ENCODE measurements at regions not wholly inside any gene's neighbourhood (a gene's known extent, or its start where the extent isn't known, plus 50 kb on each side); places are given as distances from the start of the nearest gene placed in this dataset.

DNA sequence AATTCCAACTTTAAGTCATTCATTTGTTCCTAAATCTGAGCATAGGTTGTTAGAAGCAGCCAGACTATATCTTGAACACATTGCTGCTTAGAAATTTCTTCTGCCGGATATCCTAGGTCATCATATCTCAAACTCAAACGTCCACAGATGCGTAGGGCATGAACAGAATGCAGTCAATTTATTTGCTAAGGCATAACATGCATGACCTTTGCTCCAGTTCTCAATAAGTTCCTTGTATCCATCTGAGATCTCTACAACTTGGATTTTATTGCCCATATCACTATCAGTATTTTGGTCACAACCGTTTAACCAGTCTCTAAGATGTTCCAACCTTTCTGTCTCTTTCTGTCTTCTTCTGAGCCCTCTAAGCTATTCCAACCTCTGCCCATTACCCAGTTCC is 210.9 kb upstream of the MANEA start:
- no peak for DNase-seq

DNA sequence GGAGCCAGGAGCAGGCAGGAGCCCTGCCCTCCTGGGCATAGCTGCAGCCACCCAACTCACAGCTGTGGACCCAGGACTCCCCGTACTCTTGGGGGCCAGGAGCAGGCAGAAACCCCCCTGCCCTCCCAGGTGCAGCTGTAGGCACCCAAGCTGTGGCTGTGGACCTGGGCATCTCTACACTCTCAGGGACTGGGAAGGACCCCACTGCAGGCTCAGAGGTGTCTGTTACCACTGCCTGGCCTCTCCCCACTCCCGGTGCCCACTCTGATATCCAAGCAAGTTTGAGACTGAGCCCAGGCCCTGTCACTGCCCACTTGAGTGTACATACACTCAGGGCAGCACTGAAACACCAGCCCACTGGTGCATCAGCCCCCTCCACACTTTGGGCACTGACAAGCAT is 193.5 kb upstream of the MANEA start:
- no peak for DNase-seq

DNA sequence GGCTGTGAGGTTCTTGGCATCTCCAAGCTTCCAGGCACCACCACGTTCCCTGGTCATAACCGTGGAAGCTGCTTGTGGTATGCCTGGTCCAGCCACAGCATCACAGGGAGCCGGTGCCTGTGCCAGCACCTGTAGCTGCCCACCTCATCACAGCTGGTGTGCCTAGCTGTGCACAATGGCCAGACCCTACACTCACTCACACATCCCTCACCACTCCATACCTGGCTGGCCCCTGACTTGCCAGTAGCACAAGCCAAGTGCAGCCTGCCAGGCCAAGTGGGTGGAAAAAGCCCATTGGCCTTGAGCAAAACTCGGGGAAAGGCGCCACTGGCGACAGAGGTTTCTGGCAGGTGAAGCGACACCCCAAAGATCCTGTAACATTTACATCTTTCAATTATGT is 192.3 kb upstream of the MANEA start:
- no peak for DNase-seq

DNA sequence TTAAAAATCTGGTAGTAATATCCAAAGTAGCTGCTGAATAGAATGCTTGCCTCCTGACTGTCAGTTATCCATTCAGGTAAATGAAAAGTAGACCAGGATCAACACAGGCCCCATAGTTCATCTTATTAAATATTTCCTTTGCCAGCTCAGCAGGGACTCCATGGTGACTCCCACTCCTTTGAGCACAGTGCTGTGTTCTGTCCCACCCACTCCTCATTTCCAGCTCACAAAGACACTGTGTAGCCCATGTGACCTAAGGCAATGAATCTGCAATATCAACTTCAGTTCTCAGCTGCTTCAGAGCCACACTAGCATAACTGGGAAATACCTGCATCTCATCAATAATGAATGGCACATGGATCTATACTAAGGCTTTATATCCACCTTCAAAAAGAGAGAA is 189.5 kb upstream of the MANEA start:
- no peak for DNase-seq

DNA sequence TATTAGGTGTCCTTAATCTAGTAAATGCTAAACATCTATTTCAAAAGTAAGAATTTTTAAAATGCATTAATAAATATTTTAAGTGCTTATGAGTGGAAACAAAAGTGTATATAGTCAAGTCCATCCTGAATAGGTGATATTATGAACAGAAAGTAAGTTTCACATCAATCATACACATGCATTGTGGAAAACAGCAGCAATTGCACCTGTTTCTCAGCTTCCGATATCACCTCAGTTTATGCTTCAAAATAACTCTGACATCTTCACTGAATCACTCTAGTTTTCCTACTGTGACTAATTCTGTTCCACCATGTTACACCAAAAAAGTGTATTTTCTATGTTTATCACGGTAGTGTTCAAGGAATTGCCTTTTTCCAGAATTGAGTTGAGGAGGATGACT is 172.6 kb upstream of the MANEA start:
- no peak for DNase-seq

DNA sequence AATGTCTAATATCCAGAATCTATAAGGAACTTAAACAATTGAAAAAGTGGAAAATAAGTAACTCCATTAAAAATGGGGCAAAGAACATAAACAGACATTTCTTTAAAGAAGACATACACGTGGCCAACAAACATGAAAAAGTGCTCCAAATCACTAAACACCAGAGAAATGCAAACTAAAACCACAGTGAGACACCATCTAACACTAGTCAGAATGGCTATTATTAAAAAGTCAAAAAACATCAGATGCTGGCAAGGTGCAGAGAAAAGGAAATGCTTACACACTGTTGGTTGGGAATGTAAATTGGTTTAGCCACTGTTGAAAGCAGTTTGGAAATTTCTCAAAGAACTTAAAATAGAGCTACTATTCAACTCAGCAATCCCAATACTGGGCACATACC is 169.2 kb upstream of the MANEA start:
- no peak for DNase-seq

DNA sequence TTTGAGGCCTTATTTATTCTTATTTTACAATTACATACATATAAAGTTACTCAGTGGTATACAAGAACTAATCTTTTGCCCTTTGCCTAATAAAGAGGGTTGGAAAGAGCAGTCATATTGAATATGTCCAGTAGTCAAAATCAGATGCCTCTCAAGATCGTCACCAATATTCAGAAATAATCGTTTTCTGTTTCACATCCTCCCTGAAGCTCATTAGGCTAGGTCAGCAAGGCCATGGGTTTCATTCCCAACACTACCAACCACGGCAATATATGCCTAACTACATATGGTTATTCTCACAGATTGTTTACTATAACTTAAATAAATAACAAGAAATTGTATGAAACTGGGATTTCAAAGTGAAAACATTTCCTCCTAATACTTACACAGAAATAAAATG is 167.2 kb upstream of the MANEA start:
- DNase-seq, result no peak

DNA sequence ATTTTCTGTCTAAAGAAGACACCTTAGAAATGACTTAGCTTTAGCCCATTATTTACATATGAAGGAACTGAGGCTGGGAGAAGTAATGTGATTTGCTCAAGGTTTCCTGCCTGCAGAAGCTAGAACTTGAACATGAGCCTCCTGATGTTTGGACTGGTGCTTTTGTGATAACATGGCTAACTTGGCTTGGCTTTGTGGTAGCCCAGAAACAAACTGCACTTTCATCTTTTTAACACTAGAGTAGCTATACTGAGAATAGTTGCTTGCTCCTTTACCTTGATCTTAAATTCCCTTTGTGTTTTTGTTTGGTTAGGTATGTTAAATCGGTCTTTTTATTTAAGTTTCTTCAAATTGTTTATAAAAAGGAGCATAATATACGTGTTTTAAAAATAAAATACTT is 163.5 kb upstream of the MANEA start:
- no peak for DNase-seq

DNA sequence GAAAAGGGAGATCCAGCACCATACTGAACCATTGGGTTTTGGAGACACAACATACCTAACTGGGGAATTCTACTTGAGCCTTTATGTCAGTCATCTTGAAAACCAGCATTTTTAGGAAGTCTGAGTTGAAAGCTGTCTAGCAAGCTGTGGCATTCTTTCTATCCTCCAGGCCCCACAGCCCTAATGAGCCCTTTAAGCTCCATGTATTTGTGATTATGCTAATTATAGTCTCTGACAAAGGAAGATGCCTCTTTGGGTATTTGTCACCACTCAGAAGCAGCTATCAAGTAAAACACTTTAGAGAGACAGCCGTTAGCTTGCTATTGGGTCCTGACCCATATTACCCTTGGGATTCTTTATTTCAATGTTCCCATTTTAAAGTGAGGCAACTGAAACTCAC is 159.5 kb upstream of the MANEA start:
- DNase-seq, result no peak

DNA sequence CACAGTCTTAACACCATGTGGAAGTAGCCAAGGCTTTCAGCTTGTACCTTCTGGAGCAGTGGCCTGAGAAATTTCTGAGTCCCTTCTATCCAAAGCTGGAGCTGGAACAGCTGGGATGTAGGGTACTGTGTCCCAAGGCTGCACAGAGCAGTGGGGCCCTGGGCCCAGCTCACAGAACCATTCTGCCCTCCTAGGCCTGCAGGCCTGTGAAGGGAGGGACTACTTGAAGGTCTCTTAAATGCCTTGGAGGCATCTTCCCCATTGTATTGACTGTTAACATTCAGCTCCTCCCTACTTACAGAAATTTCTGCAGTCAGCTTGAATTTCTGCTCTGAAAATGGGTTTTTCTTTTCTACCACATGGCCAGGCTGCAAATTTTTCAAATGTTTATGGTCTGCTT is 156.5 kb upstream of the MANEA start:
- DNase-seq, result no peak

DNA sequence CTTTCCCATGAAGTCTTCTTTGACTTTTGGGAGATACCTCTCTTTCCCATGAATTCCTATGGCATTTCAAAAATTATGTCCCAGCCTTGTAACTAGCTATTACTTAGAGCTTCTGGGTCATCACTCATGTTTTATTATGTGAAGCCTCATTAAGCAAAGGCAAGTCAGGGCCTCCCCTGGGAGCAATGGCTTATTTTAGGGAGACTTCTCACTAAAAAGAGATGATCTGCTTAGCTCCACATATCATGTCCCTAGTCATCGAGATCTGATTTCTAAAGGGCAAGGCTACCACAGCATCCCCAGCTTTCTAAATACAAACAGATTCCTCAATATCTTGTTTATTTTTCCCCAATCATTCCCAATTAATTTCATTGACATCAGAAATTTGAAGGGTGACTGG is 154.0 kb upstream of the MANEA start:
- DNase-seq, result no peak

DNA sequence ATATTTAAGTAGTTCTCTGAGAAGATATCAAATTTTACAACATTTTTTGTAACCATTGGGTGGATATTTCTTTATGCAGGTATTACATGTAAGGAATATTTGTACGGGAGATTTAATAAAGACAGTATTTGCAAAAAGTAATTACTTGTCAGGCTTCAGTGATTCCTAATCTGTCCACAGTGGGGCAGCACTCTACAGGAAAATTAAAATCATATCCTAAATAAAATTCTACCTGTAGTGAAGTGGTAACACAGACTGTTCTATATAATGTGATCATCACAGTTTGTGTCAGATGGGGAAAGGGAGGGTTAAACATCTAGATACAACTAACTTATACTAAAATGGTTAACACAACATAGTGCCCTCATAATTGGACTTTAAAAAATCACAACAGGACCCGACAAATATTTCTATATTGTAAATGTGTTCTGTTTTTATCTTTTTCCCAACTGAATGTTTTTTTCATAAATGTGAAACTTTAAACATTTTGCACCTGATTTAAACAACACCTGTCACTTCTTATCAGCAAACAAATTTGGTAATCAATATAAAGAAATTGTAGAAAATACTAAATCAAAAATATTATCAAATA is 145.6 kb upstream of the MANEA start:
- DNase-seq, result no peak

DNA sequence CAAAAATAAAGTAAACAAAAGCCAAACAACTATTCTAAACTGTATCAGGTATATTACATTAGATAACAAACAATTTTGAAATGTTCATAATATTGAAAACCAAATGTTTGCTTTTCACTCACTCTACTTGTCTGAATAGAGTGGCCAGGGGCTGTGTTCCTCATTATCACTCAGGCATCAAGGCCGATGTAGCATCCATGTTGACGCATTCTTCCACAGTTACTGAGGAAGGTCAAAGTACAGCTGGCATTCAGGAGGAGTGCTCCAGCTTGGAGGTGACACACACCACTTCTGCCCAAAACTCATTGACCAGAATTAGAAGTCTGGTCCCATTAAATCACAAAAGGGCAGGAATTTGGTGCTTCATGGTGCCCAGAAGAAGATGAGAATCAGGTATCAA is 137.6 kb upstream of the MANEA start:
- DNase-seq, result no peak

DNA sequence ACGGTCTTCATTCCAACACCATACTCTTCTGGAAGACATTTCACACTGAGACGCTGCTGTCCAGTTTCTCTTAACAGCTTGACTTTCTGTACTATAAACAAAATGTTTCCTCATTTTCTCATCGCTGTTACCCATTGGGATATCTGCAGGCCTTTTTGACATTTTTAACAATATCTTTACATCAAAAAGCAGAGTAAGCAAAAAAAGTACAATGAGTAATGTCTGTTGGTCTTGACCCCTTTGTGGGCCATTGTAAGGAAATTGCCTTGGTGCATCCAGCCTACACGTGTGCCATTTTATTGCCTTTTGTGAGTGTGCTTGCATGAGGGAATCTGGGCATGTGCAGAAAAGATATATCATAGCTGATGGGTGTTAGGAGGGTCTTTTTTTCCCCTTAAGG is 129.1 kb upstream of the MANEA start:
- no peak for DNase-seq

DNA sequence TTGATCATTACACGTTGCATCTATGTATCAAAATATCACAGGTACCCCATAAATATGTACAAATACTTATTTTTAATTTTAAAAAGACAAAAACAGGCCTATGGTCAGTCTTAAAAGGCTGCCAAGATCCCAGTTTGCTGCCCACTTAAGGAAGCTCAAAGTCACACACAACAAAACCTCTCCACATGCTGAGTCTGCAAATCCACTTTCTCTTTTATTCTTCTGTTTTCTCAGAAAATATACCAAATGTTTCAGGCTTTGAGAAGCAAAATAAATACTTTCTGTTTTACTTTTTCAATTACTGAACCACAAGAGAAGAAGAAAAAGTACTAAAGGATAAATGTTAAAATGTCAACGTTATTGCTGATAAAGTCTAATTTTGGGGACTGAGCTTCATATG is 107.8 kb upstream of the MANEA start:
- no peak for DNase-seq

DNA sequence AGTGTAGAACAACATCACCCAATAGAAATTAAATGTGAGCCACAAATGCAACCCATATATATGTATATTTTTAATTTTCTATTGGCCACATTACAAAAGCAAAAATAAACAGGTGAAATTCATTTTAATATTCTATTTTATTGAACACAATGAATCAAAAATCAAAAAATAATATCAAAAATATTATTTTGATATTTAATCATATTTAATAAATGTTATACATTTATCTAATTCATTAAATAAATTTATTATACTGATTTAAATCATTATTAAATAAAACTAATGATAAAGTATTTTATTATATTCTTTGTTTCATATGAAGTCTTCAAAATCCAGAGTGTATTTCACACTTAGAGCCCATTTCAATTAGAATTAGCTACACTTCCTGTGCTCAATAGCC is 98.4 kb upstream of the MANEA start:
- no peak for DNase-seq

DNA sequence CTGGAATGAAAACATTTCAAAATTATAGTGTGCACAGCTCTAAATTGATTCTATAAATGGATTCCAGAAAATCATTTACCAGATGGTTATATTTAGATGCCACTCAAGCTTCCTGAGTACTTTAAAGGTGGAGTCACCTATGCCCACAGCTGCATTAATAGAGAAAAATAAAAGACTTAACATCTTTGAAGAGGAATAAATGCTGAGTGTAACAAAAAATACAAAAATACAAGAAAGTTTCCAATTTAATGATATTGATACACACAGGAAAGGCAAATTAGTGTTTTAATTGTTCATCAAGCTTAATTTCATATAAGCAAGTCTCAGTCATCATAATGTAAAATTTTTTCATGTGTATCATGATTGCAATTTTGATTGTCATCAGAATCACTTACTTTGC is 89.5 kb upstream of the MANEA start:
- DNase-seq, result no peak

DNA sequence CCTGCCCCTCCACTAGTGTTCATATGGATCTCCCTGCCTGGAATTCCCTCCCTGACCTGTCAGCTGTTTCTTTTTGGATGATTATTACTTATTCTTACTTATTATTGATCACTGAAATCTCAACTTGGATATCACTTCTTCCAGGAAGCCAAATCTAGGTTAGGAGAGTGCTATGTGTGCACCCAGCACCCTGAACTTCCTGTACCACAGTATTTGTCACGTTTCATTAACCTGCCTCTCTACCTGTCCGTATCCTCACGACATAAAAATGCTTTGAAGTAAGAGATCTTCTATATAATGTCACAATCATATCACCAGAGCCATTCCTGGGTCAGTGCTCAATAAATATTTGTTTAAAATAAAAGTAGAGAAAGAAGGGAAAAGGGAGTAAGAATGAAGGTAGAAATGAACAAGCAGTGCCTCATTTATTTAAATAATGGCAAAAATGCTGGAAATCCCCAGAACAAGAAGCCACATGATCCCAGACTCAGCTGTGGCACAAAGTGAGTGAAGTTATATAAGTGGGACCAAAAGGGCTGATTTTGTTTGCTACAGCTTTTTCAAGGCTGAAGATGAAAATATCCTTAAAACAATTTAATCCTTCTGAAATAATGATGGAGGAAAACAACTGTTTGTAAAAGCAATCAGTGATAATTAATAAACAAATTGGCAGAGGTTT is 88.0 kb upstream of the MANEA start:
- no peak for DNase-seq

DNA sequence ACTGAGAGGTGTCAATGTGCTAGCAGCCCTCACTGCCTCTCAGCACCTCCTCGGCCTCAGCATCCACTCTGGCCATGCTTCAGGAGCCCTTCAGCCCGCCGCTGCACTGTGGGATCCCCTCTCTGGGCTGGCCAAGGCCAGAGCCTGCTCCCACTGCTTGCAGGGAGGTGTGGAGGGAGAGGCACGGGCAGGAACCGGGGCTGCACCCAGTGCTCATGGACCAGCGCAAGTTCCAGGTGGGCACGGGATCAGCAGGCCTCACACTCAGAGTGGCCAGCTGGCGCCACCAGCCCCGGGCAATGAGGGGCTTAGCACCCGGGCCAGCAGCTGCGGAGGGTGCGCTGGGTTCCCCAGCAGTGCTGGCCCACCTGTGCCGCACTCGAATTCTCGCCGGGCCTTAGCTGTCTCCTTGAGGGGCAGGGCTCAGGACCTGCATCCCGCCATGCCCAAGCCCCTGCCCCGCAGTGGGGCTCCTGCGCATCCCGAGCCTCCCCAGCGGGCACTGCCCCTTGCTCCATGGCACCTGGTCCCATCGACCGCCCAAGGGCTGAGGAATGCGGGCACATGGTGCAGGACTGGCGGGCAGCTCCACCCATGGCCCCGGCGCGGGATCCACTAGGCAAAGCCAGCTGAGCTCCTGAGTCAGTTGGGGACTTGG is 80.4 kb upstream of the MANEA start:
- no peak for DNase-seq

DNA sequence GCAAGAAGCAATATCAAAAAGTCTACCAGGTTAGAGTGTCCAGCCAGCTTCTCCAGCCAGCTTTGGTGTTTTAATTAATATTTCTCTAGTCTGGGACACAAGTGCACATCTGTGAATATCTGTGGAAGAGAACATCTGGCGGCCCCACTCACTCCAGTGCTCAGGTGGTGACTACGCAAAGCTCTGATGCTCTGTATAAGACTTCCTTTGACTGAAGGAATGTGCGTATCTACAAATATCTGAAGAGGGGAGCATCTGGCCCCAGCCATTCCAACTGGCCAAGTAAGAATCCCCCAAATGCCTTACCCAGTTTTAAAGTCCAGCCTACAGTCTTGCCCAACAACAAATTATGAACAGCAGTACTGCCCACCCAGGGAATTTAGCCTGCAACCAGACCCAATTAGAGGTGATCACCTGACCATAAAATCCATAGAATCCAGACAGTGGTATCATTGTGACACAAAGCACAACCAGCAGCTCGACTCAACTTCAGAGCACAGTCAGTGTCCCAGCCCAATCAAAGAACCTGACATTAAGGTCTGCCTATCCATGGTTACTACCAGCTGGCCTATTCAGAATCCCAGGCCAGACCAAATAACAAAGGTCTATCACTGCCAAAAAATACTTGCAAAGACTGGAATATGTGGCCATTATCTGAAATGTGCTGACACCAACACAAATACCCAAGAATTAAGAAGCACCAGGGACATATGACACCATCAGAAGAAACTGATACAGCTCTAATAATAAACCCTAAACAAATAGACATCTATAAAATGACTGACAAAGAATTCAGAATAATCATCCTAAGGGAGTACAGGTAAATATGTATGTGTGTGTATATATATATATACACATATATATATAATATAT is 76.1 kb upstream of the MANEA start:
- DNase-seq, result no peak

DNA sequence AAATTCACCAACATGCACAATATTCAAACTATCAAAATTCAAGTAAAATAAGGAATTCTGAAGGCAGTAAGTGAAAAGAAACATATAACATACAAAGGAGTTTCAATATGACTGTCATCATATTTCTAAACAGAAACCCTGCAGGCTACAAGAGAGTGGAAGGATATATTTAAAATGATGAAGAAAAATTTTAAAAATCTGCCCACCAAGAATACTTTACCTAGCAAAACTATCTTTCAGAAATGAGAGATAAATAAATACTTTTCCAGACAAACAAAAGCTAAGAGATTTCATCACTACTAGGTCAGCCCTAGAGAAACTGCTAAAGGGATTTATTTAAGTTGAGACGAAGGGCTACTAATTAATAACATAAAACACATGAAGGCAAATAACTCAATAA is 73.8 kb upstream of the MANEA start:
- DNase-seq, result no peak

DNA sequence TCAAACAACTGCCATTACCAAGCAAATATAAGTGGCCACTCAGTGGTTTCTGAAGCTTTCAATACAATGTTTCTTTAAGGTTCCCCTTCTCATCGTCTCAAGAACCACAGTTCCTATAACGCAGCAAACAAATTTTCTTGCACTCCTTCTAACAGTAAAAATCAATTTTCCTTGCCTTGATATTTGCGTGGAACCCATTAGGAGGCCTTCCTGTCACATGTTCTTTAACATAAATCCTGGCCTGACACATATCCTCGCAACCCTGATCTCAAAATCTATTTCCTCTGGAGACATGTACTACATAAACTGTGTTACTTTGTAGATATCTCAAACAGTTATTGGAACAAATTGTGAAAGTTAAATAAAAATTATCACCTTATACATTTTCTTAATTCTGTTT is 65.9 kb upstream of the MANEA start:
- no peak for DNase-seq

DNA sequence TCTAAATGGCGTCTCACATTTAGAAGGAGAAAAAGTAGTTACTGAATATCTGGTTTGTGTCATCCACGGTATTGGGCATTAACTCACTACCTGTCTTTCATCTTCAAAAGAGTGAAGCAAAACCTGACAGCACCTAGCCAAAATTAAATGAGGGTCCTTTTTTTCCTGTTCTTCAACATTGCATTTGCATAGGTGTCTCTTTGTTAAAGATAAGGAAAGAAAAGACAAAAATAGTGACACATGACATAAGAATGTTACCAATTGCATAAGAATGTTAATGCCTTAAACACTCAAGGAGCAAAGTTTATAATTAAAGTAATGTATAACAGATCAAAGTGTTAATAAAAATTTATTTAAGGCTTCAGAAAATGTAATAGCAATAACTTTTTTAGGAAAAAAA is 61.4 kb upstream of the MANEA start:
- no peak for DNase-seq

DNA sequence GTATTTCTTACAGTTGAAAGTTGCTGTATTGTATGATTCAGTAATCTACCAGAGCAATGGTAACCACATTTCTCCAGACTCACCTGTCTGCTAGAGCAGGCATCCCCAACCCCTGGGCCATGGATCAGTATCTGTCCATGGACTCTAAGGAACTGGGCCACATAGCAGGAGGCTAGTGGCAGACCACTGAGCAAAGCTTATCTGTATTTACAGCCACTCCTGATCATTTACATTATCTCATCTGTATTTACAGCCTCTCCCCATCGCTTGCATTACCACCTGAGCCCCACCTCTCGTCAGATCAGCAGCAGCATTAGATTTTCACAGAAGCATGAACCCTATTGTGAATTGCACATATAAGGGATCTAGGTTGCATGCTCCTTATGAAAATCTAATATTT is 60.3 kb upstream of the MANEA start:
- DNase-seq, result no peak

All from NCI-H1417 treated with DMSO at 0.1 percent for 48 hours (cell line).